NCI-H146 treated with DMSO at 0.1 percent for 48 hours (cell line): ENCODE measurements at regions not wholly inside any gene's neighbourhood (a gene's known extent, or its start where the extent isn't known, plus 50 kb on each side); places are given as distances from the start of the nearest gene placed in this dataset.
"Not testable (repeated sequence)": the region's sequence is repeated elsewhere in the genome, so short reads cannot be mapped to it uniquely, and the experiment has no call there.

Experiments used
- DNase-seq: peaks from one replicate; lab custom pipeline; 2025; ENCODE audit not compliant: unreplicated experiment; lab: John Stamatoyannopoulos, UW

DNA sequence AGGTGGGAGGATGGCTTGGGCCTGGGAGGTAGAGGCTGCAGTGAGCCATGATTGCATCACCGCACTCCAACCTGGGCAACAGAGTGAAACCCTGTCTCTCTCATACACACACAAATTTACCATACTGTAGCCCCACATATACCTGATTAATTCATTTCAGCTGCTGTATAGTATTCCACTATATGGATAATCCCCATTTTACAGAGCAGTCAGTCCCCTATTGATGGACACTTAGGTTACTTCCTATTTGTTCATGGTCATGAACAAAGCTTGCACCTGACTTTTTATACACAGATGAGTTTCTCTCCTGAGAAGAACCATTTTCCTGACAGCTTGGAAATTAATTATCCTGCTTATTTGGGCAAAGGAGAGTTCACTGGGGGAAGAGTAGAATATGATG is 59.2 kb downstream of the EMX2 start:
- no peak for DNase-seq

DNA sequence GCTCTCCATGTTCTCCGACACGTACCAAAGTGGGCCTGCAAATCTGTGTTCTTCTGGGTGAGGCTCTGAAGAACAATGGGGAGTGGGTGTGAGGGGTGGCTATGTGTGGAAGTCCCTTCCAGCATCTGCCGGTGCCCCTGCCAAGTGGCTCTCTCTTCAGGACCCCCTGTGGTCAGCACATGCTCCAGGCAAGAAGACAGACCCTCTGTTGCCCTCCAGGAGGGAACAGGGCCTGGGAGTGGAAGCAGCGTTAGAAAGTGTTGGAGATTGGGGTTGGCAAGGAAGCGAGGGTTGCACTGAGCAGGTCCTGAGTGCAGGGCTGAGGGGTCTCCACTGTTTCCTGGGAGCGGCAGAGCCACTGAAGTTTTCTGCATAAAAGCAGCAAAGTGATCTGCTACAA is 60.5 kb downstream of the EMX2 start:
- no peak for DNase-seq

DNA sequence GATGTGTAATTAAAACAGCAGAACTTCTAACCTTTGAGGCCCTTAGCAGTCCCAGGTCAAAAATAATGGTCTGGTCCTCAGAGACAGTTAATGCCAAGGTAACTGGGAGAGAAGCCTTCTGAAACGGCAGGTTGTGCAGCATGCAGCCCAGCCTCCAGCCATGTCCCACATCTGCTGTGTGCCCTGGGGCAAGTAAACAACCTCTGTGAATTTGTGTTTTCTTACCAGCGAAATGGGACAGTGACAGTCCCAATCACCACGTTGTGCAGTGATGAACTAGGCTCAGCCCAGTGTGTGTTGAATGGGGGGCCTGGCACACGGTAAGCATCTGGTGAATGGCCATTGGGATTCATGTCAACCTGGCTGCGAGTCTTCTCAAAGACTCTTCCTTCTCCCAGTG is 61.2 kb downstream of the EMX2 start:
- no peak for DNase-seq

DNA sequence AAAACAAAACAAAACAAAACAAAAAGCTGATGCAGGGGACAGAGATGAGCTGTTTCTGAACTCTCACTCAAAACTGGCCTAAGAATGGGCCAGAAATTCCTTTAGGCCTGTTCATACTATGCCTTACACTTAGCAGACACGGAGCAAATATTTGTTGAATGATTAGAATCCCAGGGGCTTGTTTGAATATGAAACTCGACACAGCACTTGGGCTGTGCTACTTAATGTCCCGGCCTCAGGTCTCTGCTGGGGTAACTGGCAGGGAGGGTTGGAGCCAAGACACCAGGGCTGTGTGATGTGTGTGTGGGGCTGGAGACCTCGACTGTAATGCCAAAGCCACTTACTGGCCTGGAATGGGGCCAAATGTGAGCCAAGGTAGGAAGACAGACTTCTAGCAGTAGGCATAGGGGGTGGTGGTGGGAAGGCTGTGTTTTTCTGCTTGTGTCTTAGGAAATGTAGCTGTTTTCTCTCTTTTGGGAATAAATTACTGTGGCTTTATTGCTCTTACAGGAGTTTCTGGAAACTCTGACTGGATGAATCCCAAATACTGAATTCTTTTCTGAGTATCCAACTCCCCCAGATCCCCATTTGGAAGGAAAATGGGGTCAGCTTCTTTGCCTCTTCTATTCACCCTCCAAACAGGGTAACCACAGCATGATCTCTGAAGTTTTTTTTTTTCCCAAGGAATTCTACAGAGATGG is 66.7 kb downstream of the EMX2 start:
- DNase-seq, result peak; percentile 2

DNA sequence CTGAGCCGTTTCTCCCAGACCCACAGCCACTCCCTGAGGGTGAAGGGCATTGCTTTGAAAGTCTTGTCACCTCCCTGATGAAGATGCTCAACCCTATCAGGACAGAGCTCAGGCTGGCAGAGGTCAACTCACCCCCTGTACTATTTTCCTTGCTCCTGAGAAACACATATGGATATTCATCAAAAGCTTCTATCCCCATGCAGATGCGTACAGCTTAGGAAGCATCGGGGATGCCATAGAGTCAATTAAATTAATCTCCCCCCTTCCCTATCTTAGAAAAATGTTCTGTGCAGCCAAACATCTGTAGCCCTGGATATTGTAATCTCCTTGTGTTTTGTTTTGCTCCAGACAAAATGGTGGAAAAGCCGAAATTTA is 67.2 kb downstream of the EMX2 start:
- DNase-seq, result no peak

DNA sequence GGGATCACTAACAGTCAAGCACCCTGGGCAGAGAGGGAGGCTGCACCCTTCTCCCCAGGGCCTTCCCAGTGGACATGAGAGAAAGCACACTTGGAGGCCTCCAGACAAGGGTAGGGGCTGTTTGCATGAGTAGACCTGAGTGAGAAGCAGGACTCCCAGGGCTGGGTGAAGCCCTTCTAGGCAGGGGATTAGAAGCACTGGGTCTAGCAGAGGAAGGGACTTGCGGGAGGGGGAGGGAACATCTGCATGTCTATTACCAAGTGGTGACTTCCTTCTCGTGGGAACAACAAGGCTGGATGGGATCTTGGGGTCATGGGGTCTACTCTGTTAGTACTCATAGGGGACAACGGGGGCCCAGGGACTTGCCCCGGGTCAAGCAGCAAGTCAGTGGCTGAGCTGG is 67.8 kb downstream of the EMX2 start:
- no peak for DNase-seq

DNA sequence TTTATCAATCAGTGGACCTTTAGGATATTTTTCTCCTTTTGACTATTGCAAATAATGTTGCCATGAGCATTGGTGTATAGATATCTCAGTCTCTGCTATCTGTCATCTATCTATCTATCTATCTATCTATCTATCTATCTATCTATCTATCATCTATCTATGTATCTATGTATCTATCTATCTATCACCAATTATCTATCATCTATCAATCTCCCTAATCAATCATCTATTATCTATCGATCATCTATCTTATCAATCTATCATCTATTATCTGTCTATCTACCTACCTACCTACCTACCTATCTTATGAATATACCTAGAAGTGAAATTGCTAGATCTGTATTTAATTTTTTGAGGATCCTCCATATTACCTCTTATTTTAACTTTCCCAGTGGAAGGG is 69.6 kb downstream of the EMX2 start:
- no peak for DNase-seq

DNA sequence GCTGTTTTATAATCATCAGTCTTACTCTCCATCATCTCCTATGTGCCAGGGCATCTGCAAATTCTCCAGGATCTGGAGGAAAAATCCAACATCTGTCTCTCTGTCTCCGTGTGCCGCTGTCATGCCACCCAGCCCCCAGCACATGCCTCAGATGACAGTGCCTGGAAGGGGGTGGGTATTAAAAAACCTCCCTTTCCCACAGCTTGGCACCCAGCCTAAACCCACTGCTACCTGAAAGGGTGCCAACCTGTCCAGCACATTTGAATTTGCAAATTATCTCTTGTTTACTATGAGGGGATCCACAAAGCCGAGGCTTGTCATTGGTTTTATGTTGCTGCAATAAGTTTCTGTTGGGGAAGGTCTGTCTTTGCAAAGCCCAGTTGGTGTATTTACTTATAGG is 73.1 kb downstream of the EMX2 start:
- DNase-seq, result no peak

DNA sequence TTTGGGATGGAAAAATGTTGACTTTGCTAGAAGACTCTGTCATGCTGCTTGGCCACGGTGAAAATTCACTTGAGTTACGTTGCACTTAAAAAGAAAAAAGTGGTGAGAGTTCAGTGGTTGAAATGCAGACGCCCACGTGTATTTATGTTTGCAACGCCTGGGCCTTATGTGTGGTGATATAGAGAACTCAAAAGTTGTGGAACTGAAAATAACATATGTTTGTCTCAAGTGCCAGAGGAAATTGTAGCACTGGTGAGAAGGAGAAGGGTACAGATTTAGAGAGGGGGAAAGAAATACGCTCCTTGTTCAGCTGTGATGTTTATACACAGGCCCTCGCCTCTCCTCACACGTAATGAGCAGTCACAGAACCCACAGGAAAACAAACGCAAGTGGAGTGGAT is 73.6 kb downstream of the EMX2 start:
- DNase-seq, result no peak

DNA sequence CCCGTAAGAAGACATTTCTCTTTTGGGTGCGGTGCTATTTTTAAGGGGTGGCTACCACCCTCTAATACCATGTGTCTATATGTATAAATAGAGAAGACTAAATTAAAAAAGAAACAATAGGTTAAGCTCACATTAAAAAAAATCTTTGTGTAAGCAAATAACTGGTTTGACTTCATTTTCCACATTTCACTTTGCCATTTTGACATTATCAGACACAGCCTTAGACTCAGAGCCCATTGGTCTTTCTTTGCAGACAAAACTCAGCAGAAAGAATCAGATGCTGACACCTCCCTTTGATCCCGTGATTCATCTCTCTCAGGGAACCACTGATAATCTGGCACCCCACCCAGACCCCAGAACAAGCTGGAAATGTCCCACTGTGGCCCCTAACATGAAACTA is 74.5 kb downstream of the EMX2 start:
- no peak for DNase-seq

DNA sequence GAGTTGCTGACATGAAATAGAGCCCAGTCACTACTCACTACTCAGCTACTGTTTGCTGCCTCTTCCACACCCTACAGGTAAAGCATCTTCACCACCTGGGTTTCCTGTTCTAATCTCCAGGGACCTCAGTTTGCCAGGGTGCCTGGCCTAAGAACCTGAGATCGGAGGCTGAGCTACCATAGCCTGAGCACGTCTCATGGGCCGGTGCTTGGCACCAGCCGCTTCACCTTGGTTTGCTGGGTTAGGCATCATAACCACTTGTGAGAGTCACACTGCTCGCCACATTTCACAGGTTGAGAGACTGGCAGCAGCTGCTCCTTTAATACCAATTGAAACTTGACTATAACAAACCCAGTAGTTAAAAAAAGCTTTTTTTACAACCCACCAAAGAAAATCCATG is 75.1 kb downstream of the EMX2 start:
- no peak for DNase-seq

DNA sequence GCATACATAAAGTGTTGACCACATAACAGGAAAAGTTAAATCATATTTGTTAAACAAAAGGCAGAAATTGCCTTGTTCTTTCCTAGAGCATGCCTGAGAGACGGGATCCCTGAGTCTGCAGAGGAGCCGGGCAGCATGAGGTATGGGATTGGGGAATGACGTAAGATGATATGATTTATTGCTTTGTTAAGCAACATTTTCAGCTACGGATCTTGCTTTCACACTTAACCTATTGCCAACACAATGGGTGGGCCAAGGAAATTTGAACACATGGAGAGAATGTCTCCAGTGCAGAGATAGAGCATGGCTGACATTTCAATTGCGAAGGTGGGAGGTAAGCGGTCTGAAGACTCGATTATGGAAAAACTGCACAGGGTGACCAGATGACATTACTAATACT is 76.7 kb downstream of the EMX2 start:
- no peak for DNase-seq

DNA sequence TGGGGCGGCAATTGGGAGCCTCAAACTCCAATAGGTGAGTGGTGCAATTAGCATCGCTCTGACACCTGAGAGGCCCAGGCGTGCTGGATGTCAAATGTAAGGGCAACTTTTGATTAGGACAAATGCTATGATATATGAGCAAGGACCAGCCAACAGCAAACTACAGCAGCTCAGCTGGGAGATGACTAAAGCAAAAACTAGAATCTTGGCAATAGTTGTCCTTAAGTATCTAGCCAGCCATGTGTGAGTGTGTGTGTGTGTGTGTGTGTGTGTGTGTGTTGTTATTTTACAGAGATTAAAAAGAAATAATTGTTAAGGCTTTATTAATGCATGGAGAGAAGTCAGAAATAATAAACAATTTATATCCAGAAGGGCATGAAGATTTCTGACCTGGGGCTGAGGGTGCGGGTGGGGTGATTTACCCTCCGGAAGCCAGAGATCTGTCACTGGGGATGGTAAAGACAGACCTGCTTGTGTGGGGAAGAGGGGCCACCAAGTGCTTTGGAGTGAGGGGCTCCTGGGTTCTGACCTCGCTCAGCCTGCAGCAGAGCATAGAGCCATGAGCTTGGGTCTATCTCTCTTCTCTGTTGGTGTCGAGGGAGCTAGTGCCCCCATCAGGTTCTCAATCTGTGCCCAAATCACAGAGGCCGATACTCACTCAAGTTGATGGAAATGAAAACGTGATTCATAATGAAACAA is 77.3 kb downstream of the EMX2 start:
- DNase-seq, result no peak

DNA sequence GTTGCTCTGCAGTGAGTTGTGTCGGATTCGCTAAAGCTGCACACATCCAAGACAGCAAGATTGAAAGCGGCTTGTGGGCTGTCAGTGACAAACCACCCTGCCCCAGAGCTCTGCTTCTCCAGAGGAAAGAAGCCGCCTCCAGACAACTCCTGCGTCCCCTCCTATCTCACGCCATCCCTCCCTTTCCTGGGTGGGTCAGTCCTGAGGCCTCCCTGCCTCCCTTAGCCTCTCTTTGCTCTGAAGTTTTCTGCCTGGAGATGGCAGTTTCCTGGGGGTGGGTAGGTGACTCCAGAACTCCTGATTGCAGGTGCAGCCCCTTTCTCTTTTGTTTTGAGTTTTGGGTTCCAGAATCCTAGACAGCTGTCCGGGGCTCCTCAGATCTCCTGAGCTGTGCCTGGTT is 78.7 kb downstream of the EMX2 start:
- no peak for DNase-seq

DNA sequence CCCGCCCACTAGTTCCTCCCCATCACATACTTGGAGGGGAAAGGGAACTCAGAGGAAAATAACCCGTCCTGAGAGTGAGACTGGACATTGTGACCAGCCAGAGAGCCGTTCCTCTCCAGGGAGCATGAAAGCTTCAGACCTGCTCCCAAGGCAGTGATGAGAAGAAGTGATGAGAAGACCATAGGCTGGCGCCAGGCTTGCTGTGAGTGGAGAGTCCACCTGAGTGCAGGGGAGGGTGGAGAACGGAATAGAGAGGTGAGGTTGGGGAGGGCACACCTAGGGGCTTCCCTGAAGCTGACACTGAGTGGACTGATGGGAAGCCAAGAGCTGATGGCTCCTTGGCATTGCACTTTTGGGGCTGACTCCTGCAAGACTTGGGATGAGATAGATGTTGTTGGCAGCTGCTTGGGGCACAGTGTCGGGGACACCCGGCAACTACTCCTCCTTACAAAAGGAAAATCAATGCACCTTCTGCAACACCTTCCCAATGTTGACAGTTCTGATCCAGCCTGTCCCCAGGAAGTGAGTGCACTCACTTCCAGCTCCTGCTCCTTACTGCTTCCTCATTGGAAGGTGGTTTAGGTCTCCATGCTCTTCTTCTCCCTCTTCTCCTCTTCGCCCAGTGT is 79.4 kb downstream of the EMX2 start:
- no peak for DNase-seq

DNA sequence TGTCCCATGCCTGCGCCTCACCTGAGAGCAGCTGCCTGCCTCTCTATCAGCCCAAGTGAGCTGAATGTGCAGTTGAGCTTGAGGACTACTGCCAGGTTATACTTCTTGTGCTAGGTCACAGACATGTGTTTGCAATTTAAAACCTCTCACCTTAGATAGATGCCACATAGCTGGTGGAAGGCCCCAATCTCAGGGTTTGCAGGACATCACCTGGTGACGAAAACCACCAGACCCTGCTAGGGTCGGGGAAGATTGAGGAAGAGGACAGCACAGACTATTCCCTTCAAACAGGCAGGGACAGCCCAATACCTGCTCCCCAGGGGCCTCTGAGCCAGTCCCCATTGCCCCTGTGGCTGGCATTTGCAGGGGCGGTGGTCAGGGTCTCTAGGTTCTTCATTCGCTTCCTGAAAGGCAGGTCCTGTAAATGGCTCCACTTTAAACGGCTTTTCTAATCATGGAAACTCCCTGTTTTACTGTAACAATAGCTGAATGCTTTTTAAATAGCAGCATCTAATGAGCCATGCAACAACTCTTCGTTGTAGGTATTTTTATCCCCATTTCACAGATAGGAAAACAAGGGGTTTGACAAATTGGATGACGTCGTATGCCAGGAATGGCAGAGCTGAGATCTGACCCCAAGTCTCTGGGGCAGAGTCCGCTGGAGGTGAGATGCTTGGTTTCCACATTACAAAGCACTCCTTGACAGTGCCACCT is 80.1 kb downstream of the EMX2 start:
- DNase-seq, result no peak

DNA sequence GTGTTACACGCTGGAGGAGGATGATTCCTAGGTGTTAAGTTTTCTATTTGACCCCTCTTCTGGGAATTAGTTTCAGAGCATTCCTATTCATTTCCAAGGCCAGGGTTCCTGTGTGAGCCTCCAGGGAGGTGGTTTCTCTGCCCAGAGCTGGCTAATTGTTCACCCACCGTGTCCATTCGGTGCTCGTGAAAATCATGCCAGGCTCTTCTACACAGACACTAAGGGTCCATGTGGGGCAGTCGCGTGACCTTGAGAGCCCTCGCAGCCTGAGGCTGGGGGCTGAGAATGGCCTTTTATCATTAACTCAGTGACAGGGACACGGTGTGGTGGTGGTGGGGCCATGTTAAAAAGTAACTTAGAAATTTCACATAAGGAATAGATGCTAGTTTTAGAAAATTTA is 83.7 kb downstream of the EMX2 start:
- DNase-seq, result no peak

DNA sequence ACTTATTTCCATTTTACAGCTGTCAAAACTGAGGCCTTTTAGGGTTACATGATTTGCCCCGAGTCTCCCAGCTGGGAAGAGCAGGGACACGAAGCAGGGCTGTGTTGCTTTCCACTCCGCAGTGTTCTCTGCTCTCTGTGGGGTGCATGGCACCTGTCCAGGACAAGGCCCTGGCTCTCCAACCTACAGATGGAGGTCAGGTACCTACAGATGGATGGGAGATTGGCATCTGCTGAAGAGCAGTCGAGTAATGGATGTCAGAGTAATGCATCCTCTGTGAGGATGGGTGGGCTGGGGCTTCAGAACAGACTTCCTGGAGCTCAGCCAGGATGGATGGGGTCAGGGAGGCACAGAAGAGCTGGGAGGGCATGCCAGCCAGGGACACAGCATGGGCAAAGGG is 85.0 kb downstream of the EMX2 start:
- no peak for DNase-seq

DNA sequence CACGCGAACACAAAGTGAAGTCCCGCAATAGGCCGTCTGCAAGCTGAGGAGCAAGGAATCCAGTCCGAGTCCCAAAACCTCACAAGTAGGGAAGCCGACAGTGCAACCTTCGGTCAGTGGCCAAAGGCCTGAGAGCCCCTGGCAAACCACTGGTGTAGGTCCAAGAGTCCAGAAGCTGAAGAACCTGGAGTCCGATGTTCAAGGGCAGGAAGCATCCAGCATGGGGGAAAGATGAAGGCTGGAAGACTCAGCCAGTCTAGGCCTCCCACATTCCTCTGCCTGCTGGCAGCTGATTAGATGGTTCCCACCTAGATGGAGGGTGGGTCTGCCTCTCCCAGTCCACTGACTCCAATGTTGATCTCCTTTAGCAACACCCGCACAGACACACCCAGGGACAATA is 87.2 kb downstream of the EMX2 start:
- not testable (repeated sequence) for DNase-seq

DNA sequence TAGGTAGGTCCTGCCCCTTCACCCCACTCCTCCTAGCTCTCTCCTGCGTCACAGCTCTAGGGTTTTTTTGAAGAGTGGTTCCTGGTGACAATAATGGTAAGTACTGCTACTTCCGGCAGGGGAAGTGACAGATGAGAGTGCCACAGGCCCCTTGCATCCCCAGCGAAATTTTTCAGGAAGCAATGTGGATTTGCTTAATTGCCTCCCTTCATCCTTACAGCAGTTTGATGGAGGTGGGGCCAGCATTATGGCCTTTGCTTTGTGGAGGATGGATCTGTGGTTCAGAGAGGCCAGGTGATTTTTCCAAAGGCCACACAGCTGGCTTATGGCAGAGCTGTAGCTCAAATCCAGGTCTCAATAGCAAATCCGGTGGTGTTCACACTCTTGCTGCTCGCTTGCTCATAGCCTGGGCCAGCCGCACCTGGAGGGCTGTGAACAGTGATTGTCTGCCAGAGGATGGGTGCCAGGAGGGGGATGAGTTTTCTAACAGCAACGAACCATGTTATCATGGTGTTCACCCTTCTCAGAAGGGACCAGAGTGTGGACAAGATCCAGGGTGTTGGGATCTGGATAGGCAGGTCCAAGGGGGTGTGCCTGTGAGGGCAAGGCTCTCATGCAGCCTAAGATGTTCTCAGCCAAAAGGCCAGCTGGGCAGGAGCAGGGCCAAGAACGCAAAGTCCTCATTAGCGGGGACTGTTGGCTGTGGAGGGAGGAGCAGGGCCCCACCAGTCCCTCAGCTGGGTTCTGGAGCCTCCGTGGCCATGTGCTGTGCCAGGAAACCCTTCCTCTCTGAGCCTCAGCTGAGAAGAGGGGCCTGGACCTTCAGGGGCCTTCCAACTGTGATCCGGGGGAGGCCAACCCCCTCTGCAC is 89.0 kb downstream of the EMX2 start:
- DNase-seq, result no peak

DNA sequence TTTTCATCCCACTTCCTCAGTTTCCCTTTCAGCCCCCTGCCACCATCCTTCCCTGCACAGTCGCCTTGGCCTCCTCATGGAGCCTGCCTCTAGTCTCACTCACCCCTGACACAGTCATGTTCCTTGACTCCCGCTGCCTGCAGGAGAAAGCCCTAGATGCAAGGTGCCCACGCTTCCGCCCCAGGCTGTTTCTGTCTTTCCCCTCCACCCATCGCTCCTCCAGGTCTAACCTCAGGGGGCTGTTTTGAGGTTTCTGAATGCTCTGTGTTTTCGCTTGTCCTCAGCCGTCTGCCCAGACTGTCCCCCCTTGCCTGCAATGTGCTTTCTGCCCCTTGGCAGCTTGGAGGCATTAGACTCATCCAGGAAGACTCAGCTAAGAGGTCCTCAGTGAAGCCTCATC is 89.9 kb downstream of the EMX2 start:
- no peak for DNase-seq
